CD4-positive, alpha-beta T cell (primary cell): ENCODE measurements at regions not wholly inside any gene's neighbourhood (a gene's known extent, or its start where the extent isn't known, plus 50 kb on each side); places are given as distances from the start of the nearest gene placed in this dataset.

Experiments used
- ATAC-seq: fragments of 200-7000 bp; cut with Tn5 transposase; one replicate; pipeline ENCODE4 v1.10.0; 2022; ENCODE audit warnings: mild to moderate bottlenecking; ENCODE audit not compliant: poor library complexity
- CTCF ChIA-PET: fragments of 350-600 bp; sonication (Branson Sonifier 250); formaldehyde crosslinking; loops from one replicate; lab custom pipeline; 2021; ENCODE audit warnings: antibody characterized with exemption, inconsistent platforms; lab: Charles Lee
- POLR2A ChIA-PET: fragments of 350-600 bp; sonication (Branson Sonifier 250); formaldehyde crosslinking; loops from one replicate; lab custom pipeline; 2021; ENCODE audit warnings: antibody characterized with exemption, inconsistent platforms; lab: Charles Lee
- DNase-seq, 14 experiments: peaks; one replicate each; pipeline ENCODE4 v3.0.0-alpha.2; 2013 to 2020; ENCODE audit warnings: mixed read lengths in 2 of 14
- H3K27ac ChIP-seq, 2 donors: one replicate each; pipeline versions ENCODE4 v1.5.1 to v1.7.0; 2013; ENCODE audit warnings: low read length in 2 of 2, low read depth in 1 of 2, mild to moderate bottlenecking in 1 of 2
- H3K27me3 ChIP-seq, 2 experiments: 1 replicate in 1 of 2; 2 replicates in 1 of 2; pipeline versions ENCODE4 v1.6.1 to v1.7.0; 2013; ENCODE audit warnings: low read length in 2 of 2, control low read depth in 1 of 2, mild to moderate bottlenecking in 1 of 2, moderate library complexity in 1 of 2; ENCODE audit not compliant: insufficient read depth in 2 of 2, control insufficient read depth in 1 of 2
- H3K36me3 ChIP-seq: one replicate; pipeline ENCODE4 v1.6.1; 2013; ENCODE audit warnings: low read length, control low read depth; ENCODE audit not compliant: insufficient read depth
- H3K4me1 ChIP-seq: one replicate; pipeline ENCODE4 v1.6.1; 2013; ENCODE audit warnings: low read length, control low read depth; ENCODE audit not compliant: insufficient read depth
- H3K4me3 ChIP-seq: one replicate; pipeline ENCODE4 v1.5.1; 2013; ENCODE audit warnings: mild to moderate bottlenecking, low read length, moderate library complexity
- H3K9me3 ChIP-seq, 2 experiments: 1 replicate in 1 of 2; 2 replicates in 1 of 2; pipeline versions ENCODE4 v1.6.1 to v1.7.0; 2013; ENCODE audit warnings: low read length in 2 of 2, mild to moderate bottlenecking in 2 of 2, control low read depth in 1 of 2, moderate library complexity in 1 of 2; ENCODE audit not compliant: control insufficient read depth in 1 of 2, insufficient read depth in 1 of 2
- H3K27ac Mint-ChIP-seq: one replicate; pipeline ENCODE4 v1.8.0; 2020; ENCODE audit warnings: mixed read lengths
- H3K27me3 Mint-ChIP-seq: one replicate; pipeline ENCODE4 v1.8.0; 2021; ENCODE audit warnings: mixed read lengths
- H3K36me3 Mint-ChIP-seq: one replicate; pipeline ENCODE4 v1.8.0; 2021; ENCODE audit warnings: low read depth, mixed read lengths
- H3K4me1 Mint-ChIP-seq: one replicate; pipeline ENCODE4 v1.8.0; 2021; ENCODE audit warnings: low read depth, mixed read lengths
- H3K4me3 Mint-ChIP-seq: one replicate; pipeline ENCODE4 v1.8.0; 2020; ENCODE audit warnings: mild to moderate bottlenecking, mixed read lengths
- H3K9me3 Mint-ChIP-seq: one replicate; pipeline ENCODE4 v1.8.0; 2020; ENCODE audit warnings: mixed read lengths
- intact Hi-C, 2 experiments: fragments of 100-400 bp; cut with DNase I in 1 of 2; cut with micrococcal nuclease in 1 of 2; formaldehyde crosslinking; loops; one replicate each; pipeline versions ENCODE4 v1.15.1 to v1.9.0; 2023 to 2025; cut with DNase I, micrococcal nuclease
- TF ChIP-seq, protein P1 (sequence below): fragments of 200-600 bp; IDR thresholded peaks from one replicate; pipeline ENCODE4 v1.8.0; 2022; ENCODE audit warnings: antibody characterized with exemption, mild to moderate bottlenecking

- DNase-seq (no peak), ATAC-seq (no peak)
- CTCF ChIA-PET: no interaction called here
Observed at GRCh38 chr18:64918851-64919250, 770.0 kb upstream of the LINC00305 start.

DNA sequence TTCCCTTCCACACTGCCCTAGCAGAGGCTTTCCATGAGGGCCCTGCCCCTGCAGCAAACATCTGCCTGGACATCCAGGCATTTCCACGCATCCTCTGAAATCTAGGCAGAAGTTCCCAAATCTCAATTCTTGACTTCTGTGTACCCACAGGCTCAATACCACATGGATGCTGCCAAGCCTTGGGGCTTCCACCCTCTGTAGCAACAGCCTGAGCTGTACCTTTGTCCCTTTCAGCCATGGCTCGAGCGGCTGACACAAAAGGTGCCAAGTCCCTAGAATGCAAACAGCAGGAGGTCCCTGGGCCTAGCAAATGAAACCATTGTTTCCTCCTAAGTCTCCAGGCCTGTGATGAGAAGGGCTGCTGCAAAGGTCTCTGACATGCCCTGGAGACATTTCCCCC, 744.5 kb upstream of the LINC00305 start:
- TF ChIP-seq, protein P1, sequence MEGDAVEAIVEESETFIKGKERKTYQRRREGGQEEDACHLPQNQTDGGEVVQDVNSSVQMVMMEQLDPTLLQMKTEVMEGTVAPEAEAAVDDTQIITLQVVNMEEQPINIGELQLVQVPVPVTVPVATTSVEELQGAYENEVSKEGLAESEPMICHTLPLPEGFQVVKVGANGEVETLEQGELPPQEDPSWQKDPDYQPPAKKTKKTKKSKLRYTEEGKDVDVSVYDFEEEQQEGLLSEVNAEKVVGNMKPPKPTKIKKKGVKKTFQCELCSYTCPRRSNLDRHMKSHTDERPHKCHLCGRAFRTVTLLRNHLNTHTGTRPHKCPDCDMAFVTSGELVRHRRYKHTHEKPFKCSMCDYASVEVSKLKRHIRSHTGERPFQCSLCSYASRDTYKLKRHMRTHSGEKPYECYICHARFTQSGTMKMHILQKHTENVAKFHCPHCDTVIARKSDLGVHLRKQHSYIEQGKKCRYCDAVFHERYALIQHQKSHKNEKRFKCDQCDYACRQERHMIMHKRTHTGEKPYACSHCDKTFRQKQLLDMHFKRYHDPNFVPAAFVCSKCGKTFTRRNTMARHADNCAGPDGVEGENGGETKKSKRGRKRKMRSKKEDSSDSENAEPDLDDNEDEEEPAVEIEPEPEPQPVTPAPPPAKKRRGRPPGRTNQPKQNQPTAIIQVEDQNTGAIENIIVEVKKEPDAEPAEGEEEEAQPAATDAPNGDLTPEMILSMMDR: no peak
- CTCF ChIA-PET: no interaction called here
- POLR2A ChIA-PET: no interaction called here
- Mint-ChIP-seq H3K4me1 (no peaks in the 10 kb centered on the region), H3K27ac (no peak overlapping the region), H3K36me3 (no peaks in the 10 kb centered on the region), H3K4me3 (no peak overlapping the region), H3K9me3 (peaks cover 14% of the 10 kb centered on the region), H3K27me3 (no peaks in the 10 kb centered on the region)
- peaks cover 0 to 5% of the 10 kb centered on the region in 2 experiments for H3K9me3 ChIP-seq
- no peak overlapping the region for H3K27ac ChIP-seq
- H3K4me1 ChIP-seq: no peaks in the 10 kb centered on the region
- no peak for DNase-seq
- H3K27me3 ChIP-seq: no peaks in the 10 kb centered on the region
- H3K4me3 ChIP-seq: no peak overlapping the region
- no peak for ATAC-seq
- no peaks in the 10 kb centered on the region for H3K36me3 ChIP-seq
- intact Hi-C loops: no loop called here

More at GRCh38 chr18:64918851-64919250, 770.0 kb upstream of the LINC00305 start:
- Histone ChIP-seq H3K9me3 (peaks cover 0 to 4% of the 10 kb centered on the region in 2 experiments), H3K36me3 (no peaks in the 10 kb centered on the region), H3K27ac (no peak overlapping the region), H3K4me3 (no peak overlapping the region), H3K4me1 (no peaks in the 10 kb centered on the region), H3K27me3 (no peaks in the 10 kb centered on the region)
- TF ChIP-seq, protein P1: no peak
- Mint-ChIP-seq H3K36me3 (no peaks in the 10 kb centered on the region), H3K27ac (no peak overlapping the region), H3K4me3 (no peak overlapping the region), H3K9me3 (peaks cover 2% of the 10 kb centered on the region), H3K27me3 (no peaks in the 10 kb centered on the region), H3K4me1 (no peaks in the 10 kb centered on the region)
- intact Hi-C loops: no loop called here
- POLR2A ChIA-PET: no interaction called here

- peaks cover 0 to 5% of the 10 kb centered on the region in 2 experiments for H3K9me3 ChIP-seq
- H3K27ac ChIP-seq: no peak overlapping the region
- no peak for DNase-seq
- no peaks in the 10 kb centered on the region for H3K27me3 ChIP-seq
- ChIA-PET CTCF (no interaction called here), POLR2A (no interaction called here)
- H3K4me1 ChIP-seq: no peaks in the 10 kb centered on the region
- H3K4me3 Mint-ChIP-seq: no peak overlapping the region
- no peaks in the 10 kb centered on the region for H3K4me1 Mint-ChIP-seq
- H3K27ac Mint-ChIP-seq: no peak overlapping the region
- no peaks in the 10 kb centered on the region for H3K36me3 Mint-ChIP-seq
- no peak for ATAC-seq
- no peaks in the 10 kb centered on the region for H3K36me3 ChIP-seq
- intact Hi-C loops: loop anchor here in 1 of 2 experiments (2.0 kb wide), 1 partner anchor 40 kb away; no protein-coding TSS in a partner anchor
- H3K9me3 Mint-ChIP-seq: peaks cover 20% of the 10 kb centered on the region
- H3K27me3 Mint-ChIP-seq: no peaks in the 10 kb centered on the region
- H3K4me3 ChIP-seq: no peak overlapping the region
- TF ChIP-seq, protein P1: no peak
Observed at GRCh38 chr18:64888956-64889355, 740.1 kb upstream of the LINC00305 start.
